ENCODE measurements at regions not wholly inside any gene's neighbourhood (a gene's known extent, or its start where the extent isn't known, plus 50 kb on each side); places are given as distances from the start of the nearest gene placed in this dataset.
"Not testable (repeated sequence)": the region's sequence is repeated elsewhere in the genome, so short reads cannot be mapped to it uniquely, and the experiment has no call there.

DNA sequence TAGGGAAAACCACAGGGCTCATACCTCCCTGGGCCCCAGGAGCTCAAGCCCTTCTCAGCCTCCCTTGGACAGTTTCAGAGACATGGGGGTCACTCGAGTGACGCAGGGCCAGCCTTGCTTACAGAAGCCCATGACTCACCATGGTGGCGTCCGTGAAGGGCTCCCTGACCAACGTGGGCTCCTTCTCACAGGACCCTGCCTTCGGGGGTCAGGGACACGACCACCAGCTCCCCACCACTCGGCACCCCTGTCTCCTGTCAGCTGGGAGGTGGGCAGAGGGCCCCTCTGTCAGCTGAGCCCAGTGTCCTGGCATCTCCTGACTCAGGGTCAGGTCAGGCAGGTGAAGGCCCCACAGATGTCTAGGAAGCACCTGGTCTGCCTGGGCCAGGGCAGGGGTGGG is 126.3 kb upstream of the ANO1 start:
- DNase-seq (ENCODE audit: low spot score), result no peak

DNA sequence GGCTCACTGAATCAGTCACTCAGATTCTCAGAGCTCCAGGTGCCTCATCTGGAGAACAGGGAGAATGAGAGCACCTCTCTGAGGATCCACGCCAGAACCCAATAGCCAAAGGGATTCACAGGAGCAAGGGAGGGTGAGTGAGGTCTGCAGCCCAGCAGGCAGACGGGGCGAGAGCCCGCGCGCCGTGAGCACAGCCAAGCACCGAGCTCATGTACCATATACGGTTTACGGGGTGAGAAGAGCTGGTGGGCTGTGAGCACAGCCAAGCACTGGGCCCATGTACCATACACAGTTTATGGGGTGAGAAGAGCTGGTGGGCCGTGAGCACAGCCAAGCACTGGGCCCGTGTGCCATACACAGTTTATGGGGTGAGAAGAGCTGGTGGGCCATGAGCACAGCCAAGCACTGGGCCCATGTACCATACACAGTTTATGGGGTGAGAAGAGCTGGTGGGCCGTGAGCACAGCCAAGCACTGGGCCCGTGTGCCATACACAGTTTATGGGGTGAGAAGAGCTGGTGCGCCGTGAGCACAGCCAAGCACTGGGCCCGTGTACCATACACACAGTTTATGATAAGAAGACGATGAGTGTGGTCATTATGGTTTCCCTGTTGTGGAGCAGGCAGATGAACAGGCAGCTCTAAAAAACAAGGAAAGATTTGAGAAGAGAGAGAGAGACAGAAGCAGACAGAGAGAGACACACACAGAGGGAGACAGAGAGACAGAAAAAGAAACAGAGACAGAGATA is 125.7 kb upstream of the ANO1 start:
- DNase-seq (ENCODE audit: low spot score), result not testable (repeated sequence)

DNA sequence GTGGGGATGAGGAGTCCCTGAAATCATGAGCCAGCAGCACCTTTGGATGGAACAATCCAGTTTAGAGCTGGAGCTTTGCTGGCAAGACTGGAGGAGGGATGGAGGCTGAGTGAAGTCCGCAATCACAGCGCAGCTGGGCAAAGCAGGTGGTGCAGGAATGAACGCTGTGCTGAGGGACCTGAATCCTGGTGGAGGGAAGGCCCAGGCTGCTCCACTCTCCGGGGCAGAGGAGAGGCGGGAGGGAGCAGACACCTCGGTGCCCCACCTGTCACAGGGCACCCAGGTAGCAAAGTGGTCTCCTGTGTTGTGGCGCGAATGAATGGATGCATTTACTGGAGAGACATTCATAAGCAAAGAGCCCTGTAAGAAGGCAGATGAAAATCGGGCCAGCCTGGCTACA is 124.8 kb upstream of the ANO1 start:
- no peak for DNase-seq (ENCODE audit: low spot score)

DNA sequence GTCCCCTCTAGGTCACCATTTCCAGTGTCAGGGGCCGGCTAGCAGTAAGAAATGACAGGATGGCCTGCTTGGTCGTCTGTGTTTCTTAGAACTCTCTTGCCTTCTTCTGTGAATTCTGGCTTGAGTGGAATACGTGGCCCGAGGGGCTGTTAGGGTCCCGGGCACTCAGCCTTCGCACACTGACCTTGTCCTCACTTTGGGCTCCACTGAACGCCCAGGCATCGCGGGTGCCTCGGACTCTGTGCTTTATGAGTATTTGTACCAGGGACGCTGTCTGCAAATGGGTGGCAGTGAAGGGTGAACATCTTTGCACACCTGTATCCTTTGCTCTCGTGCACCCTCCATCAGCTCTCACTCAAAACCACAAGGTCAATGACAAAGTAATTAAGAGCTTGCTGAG is 123.4 kb upstream of the ANO1 start:
- no peak for DNase-seq (ENCODE audit: low spot score)

DNA sequence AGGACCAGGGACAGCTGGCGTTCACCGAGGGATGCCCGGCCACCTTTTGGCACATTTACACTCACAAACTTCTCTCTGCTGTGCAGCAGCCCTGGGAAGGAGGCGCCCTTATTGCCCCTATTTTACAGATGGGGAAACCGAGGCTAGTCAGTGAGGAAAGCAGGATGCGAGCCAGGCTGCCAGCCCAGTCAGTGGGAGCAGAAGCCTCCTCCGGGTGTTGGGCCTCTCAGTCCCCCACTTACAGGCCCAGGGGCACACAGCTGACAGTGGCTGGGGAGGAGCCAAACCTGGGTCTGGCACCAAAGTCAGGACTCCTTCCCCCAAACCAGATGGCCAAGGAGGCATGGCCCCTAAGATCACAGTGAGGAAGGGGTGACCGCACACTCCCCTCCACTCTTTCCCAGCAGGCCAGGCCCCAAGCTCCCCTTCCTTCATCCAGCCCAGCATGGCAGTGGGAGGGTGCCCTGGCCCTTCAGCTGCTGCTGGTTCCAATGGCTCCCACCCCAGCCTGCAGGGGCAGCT is 121.4 kb upstream of the ANO1 start:
- no peak for DNase-seq (ENCODE audit: low spot score)

DNA sequence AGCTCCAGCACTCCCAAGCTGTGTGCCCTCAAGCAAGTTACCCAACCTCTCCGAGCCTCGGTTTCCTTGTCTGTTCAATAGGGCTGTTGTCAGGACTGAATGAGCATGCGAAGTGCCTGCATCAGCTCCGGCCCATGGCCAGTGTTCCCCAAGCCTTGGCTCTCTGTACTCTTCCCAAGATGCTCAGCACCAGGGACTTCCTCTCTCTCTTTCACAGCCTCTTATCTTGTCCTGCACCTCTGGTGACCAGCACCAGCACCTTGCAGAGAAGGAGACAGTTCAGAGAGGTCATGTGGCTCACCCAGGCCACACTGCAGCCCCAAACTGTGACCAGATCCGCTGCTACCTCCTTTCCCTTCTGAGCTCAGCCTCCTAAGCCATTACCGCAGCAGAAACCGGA is 120.3 kb upstream of the ANO1 start:
- no peak for DNase-seq (ENCODE audit: low spot score)

DNA sequence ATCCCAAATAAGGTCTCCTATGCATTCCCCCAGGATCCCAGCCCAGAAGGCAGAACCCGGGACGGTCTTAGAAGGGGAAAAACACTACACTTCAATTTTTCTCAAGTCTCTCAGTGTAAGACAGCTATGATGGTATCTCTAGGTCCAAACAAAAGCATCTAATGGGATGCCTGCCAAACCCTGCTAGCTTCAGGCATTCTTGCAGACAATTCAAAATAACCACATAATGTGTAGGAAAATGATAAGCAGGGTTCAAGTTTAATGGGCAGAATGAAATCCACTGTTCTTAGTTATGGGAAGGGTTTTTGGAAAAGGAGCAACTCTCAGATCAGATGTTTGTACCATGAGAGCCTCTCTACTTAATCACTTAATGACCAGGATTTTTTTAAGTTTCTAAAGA is 119.8 kb upstream of the ANO1 start:
- no peak for DNase-seq (ENCODE audit: low spot score)

DNA sequence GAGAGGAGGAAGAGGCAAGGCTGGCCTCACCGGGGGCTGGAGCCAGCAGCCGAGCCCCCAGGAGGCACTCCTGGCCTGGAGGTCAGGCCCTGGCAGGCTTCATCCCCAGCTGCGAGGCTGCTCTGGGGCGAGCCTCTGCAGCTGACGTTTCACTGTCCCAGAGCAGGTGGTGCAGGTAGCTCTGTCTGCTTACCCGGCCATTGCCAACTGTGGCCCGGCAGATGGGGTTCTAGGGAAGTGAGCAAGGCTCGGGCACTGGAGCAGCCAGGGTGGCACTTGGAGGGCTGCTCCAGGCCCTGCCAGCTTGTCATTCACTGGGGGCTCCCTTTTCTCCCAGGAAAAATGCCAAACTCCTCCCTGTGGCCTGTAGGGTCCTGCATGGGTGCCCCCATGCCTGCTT is 118.7 kb upstream of the ANO1 start:
- no peak for DNase-seq (ENCODE audit: low spot score)

DNA sequence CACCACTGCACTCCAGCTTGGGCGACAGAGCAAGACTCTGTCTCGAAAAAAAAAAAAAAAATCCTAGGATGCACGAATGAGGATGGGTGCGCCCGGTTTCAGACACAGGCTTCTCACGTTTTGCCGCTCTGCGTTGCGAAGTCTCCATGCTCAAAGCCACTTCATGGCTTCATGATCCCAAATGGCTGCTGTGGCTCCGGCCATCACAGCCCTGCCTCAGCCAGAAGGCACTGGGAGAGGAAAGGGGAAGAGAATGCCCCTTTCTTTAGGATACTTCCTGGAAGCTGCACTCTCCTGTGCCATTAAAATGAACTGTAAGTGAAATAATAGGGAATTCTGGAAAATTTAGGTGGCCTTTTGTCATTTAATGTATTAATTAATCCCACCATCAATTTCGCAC is 116.4 kb upstream of the ANO1 start:
- no peak for DNase-seq (ENCODE audit: low spot score)

DNA sequence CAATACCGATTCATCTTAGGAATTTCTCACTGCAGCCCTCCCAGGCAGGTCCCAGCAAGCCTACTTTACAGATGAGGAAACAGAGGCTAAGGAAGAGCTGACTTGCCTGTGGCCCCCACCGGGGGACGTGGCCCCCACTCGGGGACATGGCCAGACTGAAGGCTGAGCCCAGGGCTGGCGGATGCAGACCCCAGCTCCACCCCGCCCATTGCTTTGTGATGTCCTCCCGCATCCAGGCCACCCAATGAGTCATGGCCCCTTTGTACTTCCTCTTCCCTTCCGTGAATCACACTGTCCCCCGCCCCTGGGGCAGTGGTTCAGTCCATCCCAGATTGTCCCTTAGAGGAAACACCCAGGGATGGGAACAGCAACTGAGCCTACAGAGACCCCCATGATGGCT is 116.0 kb upstream of the ANO1 start:
- no peak for DNase-seq (ENCODE audit: low spot score)

DNA sequence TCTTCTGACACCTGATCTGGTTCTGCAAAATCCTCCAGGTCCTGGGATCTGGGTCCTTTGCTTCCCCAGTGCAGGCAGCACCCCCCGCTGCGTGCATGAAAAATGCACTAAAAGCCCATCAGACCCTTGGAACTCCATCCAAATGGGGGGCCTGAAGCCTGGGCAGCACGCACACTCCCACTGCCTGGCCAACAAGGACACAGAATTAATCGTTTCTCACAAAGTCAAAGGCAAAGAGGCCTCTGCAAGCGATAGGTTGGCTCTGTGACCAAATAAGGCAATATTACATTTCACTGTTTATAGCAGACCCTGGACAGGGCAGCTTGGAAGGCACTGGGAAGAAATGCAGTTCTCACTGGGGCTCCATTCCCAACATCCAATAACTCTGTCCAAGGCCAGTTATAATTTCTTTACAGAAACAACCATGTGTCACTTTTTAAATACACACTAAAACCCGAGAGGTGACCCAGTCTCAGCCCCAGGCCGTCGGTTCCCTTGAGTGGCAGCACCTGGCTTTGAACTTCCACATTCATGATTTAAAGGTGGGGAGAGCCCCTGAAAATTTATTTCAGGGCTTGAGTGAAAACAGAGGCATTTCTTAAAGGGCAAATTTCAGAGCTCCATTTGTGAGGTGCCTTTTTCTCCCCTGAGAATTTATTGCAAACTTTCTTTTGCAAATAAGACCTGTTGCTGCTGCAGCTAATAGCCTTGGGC is 114.4 kb upstream of the ANO1 start:
- no peak for DNase-seq (ENCODE audit: low spot score)

DNA sequence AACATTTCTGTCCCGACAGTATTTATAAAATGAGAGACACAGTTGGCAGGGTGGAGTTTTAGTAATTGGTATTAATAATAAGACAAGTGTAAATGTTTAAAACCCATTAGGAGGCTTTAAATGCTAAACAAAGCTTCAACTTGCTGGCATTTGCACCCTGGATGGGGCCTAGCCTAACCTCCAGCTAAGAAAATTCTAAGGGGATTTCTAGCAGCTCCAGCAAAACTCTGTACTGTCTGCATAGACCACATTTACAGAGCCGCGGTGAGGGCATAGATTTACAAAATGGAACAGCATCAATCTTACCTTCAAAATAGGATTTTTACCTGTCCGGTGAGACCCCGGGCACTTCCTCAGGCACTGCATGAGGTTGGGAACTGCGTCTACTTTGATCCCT is 113.9 kb upstream of the ANO1 start:
- no peak for DNase-seq (ENCODE audit: low spot score)

DNA sequence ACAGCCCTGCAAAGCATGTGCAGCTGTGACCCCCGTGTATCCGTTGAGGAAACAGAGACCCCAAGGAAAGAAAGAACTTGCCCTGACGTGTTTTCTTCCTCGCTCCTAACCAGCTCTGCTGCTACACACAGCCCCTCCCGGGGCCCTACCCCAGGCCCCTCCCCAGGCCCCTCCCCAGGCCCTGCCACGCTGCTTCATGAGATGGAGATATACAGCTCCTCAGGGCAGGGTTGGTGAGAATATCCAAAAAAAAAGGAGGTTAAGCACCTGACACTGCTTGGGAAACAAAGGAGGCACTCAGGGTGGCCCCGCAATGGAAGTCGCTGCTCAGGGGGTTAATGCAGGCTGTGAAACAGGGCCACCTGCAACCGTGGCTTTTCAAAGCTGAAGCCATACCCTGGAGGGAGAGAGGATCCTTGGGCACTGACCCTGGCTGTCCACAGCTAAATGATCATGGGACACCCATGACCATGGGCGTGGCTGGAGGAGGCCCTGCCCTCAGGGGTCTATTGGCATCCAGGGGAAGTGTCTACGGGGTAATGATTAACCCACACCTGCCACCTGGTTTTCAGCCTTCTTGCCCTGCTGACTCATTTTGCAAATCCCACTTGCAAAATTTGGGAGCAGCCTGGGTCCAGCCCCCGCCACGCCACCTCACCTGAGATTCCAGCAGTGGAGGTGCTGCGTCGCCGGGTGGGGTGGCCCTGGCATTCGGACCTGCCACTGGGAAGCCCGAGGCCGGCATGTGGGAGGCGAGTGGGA is 112.1 kb upstream of the ANO1 start:
- no peak for DNase-seq (ENCODE audit: low spot score)

DNA sequence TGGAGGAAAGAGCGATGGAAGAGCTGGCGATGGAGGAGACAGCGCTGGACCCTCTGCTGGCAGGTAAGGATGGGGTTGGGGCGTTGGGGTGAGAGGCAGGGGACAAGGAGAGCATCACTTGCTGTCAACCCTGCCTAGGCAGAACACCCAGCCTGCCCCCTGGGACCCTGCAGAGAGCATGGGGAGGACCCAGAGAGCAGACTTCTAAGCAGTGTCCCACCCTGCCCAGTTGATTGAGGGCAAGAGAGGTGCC is 111.6 kb upstream of the ANO1 start:
- no peak for DNase-seq (ENCODE audit: low spot score)

DNA sequence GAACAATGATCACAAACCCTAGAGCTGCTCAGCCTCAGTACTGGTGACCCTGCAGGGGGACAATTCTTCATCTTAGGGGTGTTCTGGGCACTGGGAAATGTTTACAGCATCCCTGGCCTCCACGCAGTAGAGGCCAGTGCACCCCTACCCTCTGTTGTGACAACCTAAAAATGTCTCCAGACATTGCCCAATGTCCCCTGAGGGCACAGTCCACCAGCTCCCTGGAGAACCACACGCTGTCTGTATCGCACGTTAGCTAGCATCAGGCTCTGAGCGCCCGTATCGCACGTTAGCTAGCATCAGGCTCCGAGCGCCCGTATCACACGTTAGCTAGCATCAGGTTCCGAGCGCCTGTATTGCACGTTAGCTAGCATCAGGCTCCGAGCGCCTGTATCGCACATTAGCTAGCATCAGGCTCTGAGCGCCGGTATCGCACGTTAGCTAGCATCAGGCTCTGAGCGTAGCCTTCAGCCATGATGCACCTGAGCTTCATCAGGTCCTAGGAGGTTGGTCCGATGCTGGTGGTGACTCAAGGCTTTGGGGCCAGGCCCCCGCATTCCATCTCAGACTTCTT is 111.1 kb upstream of the ANO1 start:
- no peak for DNase-seq (ENCODE audit: low spot score)

DNA sequence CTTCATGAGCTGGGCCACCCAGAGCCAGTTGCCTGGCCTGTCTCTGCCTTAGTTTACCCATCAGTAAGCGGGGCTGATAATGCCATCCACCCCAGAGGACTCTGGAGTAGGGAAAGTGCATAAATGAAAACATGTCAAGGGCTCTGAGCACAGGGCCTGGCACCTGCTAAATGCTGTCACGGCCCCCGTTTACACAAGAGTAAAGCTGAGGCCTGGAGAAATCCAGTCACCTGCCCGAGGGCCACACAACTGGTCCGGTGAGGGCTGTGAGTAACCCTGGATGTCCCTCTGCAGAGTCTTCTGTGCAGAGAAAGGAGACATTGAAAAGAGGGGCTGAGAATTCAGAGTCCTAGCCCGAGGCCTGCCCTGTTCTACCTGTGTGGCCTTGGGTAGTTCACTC is 110.6 kb upstream of the ANO1 start:
- no peak for DNase-seq (ENCODE audit: low spot score)

DNA sequence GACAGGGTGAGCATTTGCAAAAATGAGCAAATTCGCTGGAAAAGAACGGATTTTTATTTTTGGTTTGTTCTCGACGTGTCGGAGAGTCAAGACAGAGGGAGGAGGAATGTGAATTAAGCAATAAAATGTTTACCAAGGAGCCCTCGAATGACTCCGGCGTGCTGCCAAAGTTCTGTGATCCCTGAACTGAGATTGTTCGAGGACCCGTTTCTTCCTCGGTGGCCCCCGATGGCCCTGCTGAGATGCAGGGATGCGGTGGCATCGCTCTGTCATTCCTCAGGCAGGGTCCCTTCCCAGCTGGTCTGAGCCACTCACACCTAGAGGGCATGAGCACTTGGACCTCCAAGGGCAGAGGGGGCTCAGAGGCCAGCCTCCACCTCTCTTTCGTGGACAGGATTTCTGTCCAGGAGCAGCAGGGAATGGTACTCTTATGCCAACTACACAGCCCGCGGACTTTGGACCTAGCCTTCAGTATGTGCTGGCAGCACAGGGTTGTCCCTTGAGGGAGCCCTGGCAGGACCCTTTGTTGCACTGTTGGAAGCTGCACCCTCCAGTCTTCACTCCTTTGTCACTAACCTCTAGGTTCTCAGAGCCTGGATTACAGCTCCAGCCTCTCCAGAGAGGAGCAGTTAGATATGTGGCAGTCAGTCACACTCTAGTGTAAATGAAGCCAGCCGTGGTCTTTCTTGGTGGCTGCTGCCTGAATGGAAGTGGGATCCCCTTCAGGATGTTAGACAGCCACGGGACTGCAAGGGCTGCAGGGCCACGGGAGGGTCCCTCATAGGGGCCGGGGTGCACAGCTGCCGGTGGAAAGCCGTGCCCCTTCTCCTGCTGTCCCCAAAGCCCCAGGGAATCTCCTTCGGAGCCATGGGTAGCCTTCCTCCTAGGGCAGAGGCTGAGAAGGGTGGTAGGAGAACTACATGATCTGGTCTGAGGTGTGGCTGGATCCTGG is 109.4 kb upstream of the ANO1 start:
- no peak for DNase-seq (ENCODE audit: low spot score)

DNA sequence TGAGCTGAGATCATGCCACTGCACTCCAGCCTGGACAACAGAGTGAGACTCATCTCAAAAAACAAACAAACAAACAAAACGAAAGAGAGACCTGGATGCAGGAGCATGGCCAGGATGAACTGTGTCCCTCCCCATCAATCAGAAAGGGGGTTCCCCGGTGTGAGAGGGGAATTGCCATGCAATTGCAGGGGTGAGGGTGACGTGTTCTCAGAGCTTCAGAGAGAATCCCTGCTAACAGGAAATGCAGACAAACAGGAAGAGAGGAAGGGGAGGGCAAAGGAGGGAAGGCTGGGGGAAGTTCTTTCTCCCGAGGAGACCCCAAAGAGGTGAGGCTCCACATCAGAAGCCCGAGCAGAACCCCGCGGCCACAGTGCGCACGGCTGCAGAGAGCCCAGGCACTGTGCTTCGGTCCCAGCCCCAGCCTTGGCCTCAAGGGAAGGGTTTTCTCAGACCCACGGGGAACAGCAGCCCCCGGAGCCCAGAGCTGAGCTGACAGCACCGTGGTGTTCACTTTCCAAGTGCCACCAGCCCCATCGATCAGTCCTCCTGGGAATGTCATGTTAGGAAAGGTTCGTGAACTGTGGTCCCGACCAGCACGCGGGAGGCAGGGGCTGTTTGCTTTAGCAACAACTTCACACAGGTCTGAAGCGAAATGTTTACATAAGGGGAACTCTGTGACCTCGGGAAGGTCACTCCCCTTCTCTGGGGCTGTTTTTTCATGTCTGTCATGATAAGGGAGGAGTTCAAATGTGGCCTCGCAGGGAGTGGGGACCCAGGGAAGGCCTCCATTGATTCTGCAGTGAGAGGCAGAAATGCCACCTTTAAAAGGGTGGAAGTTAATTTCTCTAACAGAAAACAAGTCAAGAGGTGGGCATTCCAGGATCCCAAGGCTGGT is 108.0 kb upstream of the ANO1 start:
- no peak for DNase-seq (ENCODE audit: low spot score)

DNA sequence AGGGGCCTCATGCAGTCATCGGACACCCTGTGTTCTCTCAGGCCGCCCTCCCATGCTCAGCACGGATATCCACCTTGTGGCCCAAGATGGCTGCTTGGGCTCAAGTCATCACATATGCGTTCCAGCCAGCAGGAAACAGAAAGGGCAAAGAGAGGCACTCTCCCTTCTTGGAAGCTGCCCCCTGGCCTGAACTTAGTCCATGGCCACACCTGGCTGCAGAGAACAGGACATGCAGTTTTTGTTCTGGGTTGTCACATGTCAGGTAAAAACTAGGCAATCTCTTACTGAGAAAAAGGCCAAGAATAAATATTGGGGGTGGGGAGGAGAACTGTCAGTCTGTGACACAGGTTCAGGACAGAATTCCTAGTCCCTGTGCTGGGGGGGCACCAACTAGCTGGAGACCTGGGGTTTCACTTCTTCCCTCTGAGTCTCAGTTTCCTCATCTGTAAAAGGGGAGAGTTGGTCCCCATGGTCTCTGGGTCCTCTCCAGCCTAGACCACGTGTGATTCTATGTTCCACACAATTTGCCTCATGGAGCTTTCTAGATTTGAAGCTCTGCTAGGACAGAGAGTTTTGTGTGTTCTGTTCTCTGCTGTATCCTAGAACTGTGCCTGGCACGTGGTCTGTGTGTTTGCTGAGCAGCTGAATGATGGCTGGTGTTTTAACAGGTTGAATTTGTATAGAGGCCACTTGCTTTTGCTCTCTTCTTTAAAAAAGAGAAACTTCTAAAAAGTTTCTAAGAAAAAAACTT is 107.2 kb upstream of the ANO1 start:
- DNase-seq (ENCODE audit: low spot score), result no peak

DNA sequence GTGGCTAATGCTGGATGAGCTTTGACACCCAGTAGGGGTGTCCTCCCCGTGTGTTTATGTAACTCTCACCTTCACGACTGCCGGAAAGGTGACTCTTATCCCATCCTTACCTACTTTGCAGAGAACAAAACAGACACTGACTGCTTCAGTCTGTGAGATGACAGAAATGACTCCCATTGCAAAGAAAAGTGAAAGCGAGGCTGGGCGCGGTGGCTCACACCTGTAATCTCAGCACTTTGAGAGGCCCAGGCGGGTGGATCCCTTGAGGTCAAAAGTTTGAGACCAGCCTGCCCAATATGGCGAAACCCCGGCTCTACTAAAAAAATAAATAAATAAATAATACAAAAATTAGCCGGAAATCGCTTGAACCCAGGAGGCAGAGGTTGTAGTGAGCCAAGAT is 106.4 kb upstream of the ANO1 start:
- DNase-seq (ENCODE audit: low spot score), result no peak

All from putamen (tissue), 1 donor.